Muscle layer of colon (tissue), 2 donors: ENCODE measurements at regions not wholly inside any gene's neighbourhood (a gene's known extent, or its start where the extent isn't known, plus 50 kb on each side); places are given as distances from the start of the nearest gene placed in this dataset.

ENCODE experiments used
- H3K27ac ChIP-seq: one replicate; pipeline ENCODE4 v1.7.0; 2013; ENCODE audit warnings: low read depth, mild to moderate bottlenecking, low read length, moderate library complexity
- H3K27me3 ChIP-seq, 2 donors: one replicate each; pipeline ENCODE4 v1.7.0; 2013; ENCODE audit warnings: low read length in 2 of 2, mild to moderate bottlenecking in 2 of 2; ENCODE audit not compliant: insufficient read depth in 2 of 2, control insufficient read depth in 1 of 2
- H3K36me3 ChIP-seq: one replicate; pipeline ENCODE4 v1.7.0; 2013; ENCODE audit warnings: mild to moderate bottlenecking, low read length; ENCODE audit not compliant: insufficient read depth
- H3K4me1 ChIP-seq: one replicate; pipeline ENCODE4 v1.7.0; 2013; ENCODE audit warnings: mild to moderate bottlenecking, low read length; ENCODE audit not compliant: insufficient read depth
- H3K4me3 ChIP-seq, 2 donors: one replicate each; pipeline ENCODE4 v1.7.0; 2013; ENCODE audit warnings: low read length in 2 of 2, low read depth in 1 of 2, mild to moderate bottlenecking in 1 of 2, moderate library complexity in 1 of 2
- H3K9ac ChIP-seq: one replicate; pipeline ENCODE4 v1.7.0; 2013; ENCODE audit warnings: low read length
- H3K9me3 ChIP-seq: one replicate; pipeline ENCODE4 v1.7.0; 2013; ENCODE audit warnings: mild to moderate bottlenecking, low read length
- donor health status: abdominal sarcoma.
- donor health status: Adenocarcinoma of cecum.

DNA sequence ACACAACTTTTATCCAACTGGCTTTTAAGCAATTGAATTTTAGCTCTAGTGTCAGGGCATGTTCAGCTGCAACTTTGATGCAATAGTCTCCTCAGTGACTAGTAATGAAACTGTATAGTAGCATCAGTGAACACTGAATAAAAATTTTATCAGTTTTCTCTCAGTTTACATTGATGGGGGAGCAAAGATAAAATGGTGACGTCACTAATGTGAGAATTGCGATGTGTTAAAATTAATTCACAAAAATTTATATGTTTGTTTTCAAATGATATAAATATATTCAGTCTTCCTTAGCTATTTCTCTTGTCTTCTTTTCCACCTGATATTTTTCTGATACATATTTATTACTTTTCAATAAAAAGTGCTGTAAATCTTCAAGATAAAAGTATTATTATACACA lies 508.8 kb upstream of the AGA start:
- no peaks in the 10 kb centered on the region for H3K36me3 ChIP-seq
- H3K4me1 ChIP-seq: no peaks in the 10 kb centered on the region
- no peak overlapping the region for H3K4me3 ChIP-seq
- no peak overlapping the region for H3K9ac ChIP-seq
- H3K9me3 ChIP-seq: no peaks in the 10 kb centered on the region
- no peaks in the 10 kb centered on the region for H3K27me3 ChIP-seq
- H3K27ac ChIP-seq: no peak overlapping the region

DNA sequence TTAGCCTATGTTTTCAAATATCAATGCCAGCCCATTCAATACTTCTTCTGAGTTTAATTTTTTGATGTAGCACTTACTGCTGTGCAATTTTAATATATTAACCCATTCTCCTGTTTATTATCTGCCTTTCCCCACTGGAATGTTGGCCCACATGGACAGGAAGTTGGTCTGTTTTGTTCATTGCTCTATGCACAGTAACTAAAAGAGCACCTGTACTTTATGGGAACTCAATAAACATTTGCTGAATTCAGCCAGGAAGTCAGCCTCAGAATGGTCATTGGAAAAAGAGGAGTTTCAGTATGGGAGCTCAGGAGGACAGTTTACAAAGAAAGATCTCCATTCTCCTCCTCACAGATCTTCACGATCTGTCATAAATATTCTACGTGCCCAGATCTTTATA lies 510.5 kb upstream of the AGA start:
- Histone ChIP-seq H3K9ac (no peak overlapping the region), H3K4me3 (no peak overlapping the region), H3K9me3 (no peaks in the 10 kb centered on the region), H3K27ac (no peak overlapping the region), H3K36me3 (no peaks in the 10 kb centered on the region), H3K27me3 (no peaks in the 10 kb centered on the region), H3K4me1 (no peaks in the 10 kb centered on the region)

DNA sequence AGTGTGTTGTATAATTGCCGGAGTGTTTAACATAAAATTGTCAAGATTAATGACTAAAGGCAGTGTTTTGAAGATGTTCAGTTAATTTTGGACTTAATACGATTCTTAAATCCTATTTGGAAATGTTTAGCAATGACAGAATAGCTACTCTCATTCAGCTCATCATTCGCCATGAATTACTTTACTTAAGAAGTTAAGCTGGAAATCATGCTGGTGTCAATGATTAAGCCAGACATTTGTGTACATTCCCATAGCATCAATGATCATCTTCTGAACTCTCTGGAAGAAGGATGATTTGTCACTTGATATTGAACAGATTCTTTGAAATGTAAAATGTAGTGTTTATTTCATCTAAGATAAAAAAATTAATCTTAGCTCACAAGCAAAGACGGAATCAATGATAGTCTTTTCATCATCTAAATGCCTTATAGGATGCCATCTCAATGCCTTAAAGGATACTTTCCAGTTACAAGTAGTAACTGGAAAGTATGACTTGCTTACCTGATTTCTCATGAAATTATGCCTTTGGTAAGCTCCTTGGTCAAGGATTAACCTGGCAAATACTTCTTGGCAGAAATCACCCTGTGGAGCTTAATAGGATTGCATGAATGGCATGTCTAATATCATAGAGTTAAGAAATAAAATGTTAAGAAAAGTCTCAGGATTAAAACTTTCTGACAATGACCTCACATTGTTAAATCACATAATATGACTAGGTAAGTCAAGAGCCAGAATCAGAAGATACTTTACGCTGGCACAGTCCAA lies 515.5 kb upstream of the AGA start:
- Histone ChIP-seq H3K27me3 (no peaks in the 10 kb centered on the region), H3K27ac (no peak overlapping the region), H3K9me3 (no peaks in the 10 kb centered on the region), H3K36me3 (no peaks in the 10 kb centered on the region), H3K4me1 (no peaks in the 10 kb centered on the region), H3K9ac (no peak overlapping the region), H3K4me3 (no peak overlapping the region)

DNA sequence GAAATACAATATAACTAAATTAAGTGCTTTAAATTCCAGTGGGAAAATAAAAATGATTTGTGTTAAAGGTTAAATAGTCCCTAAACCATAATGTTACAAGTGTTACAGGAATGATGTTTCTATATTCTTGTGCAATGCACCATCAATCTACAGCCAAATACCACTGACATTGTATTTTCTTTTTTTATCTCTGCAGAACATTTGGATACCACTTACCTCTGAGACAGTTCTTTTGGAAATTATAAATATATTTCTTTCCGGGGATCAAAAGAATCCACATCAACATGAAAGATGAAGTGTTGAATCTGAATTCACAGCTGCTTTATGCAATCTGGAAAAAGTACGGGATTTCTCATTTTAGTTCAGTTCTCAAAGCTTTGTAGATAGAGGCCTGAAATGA lies 518.3 kb upstream of the AGA start:
- no peaks in the 10 kb centered on the region for H3K4me1 ChIP-seq
- H3K9ac ChIP-seq: no peak overlapping the region

GRCh38 chr4:177961761-177962380 lies 519.6 kb upstream of the AGA start:
- no peak overlapping the region for H3K4me3 ChIP-seq
- H3K4me1 ChIP-seq: no peaks in the 10 kb centered on the region
- H3K36me3 ChIP-seq: no peaks in the 10 kb centered on the region
- no peaks in the 10 kb centered on the region for H3K9me3 ChIP-seq
- H3K9ac ChIP-seq: no peak overlapping the region
- H3K27me3 ChIP-seq: no peaks in the 10 kb centered on the region
- H3K27ac ChIP-seq: no peak overlapping the region

More for the DNA sequence above, 518.3 kb upstream of the AGA start:
- Histone ChIP-seq H3K27me3 (no peaks in the 10 kb centered on the region), H3K27ac (no peak overlapping the region), H3K9me3 (no peaks in the 10 kb centered on the region), H3K36me3 (no peaks in the 10 kb centered on the region), H3K4me3 (no peak overlapping the region)

- Histone ChIP-seq H3K9me3 (no peaks in the 10 kb centered on the region), H3K36me3 (no peaks in the 10 kb centered on the region), H3K27ac (no peak overlapping the region), H3K27me3 (no peaks in the 10 kb centered on the region), H3K4me3 (no peak overlapping the region), H3K9ac (no peak overlapping the region), H3K4me1 (no peaks in the 10 kb centered on the region)
Observed at GRCh38 chr4:177964061-177964460, 521.8 kb upstream of the AGA start.

GRCh38 chr4:177964693-177965168 lies 522.5 kb upstream of the AGA start:
- Histone ChIP-seq H3K9me3 (no peaks in the 10 kb centered on the region), H3K27me3 (no peaks in the 10 kb centered on the region), H3K4me1 (no peaks in the 10 kb centered on the region), H3K9ac (no peak overlapping the region), H3K27ac (no peak overlapping the region), H3K4me3 (no peak overlapping the region), H3K36me3 (no peaks in the 10 kb centered on the region)

DNA sequence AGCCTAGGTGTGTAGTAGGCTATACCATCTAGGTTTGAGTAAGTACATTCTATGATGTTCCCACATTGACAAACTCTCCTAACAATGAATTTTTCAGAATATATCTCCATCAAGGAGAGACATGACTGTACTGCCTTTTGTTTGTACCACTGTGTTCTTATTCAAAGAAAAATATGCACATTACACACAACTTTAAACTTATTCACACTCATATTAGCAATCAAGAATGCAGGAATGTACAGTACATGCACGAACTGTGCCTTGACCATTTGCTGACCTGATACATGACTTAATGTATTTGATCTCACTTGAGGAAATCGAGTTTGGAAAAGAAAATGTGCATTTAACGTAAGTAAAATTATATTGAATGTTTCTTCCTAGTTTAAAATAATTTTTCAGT lies 525.1 kb upstream of the AGA start:
- H3K4me1 ChIP-seq: no peaks in the 10 kb centered on the region
- no peaks in the 10 kb centered on the region for H3K36me3 ChIP-seq
- H3K9ac ChIP-seq: no peak overlapping the region
- H3K9me3 ChIP-seq: no peaks in the 10 kb centered on the region
- no peak overlapping the region for H3K4me3 ChIP-seq
- no peaks in the 10 kb centered on the region for H3K27me3 ChIP-seq
- no peak overlapping the region for H3K27ac ChIP-seq

GRCh38 chr4:177968817-177969442 lies 526.7 kb upstream of the AGA start:
- no peak overlapping the region for H3K4me3 ChIP-seq
- no peaks in the 10 kb centered on the region for H3K36me3 ChIP-seq
- H3K27ac ChIP-seq: no peak overlapping the region
- no peaks in the 10 kb centered on the region for H3K27me3 ChIP-seq
- no peak overlapping the region for H3K9ac ChIP-seq
- no peaks in the 10 kb centered on the region for H3K9me3 ChIP-seq
- H3K4me1 ChIP-seq: no peaks in the 10 kb centered on the region

DNA sequence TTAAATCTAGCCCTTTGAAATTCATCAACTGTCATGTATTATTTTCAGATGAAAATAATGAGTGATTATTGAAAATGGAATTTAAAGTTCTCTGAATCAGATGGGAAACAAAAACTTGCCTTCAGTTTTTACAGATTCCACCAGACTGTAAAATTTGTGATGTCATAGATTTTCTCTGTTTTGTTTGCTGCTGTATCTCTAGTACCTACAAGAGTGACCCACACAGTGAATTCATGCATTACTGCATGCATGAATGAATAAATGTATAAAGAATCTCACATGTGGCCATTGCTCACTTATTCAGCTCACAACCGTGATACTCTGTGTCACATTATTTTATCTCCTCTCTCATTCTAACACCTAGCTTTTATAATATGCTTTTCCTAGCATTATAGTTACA lies 532.2 kb upstream of the AGA start:
- no peaks in the 10 kb centered on the region for H3K27me3 ChIP-seq
- H3K9me3 ChIP-seq: no peaks in the 10 kb centered on the region
- H3K4me3 ChIP-seq: no peak overlapping the region
- no peaks in the 10 kb centered on the region for H3K4me1 ChIP-seq
- H3K27ac ChIP-seq: no peak overlapping the region
- no peaks in the 10 kb centered on the region for H3K36me3 ChIP-seq
- no peak overlapping the region for H3K9ac ChIP-seq

GRCh38 chr4:177975315-177975987 lies 533.2 kb upstream of the AGA start:
- no peaks in the 10 kb centered on the region for H3K9me3 ChIP-seq
- H3K36me3 ChIP-seq: no peaks in the 10 kb centered on the region
- H3K4me3 ChIP-seq: no peak overlapping the region
- no peak overlapping the region for H3K27ac ChIP-seq
- H3K27me3 ChIP-seq: no peaks in the 10 kb centered on the region
- no peak overlapping the region for H3K9ac ChIP-seq
- H3K4me1 ChIP-seq: no peaks in the 10 kb centered on the region
